GM19455 (cell line): ENCODE measurements at regions not wholly inside any gene's neighbourhood (a gene's known extent, or its start where the extent isn't known, plus 50 kb on each side); places are given as distances from the start of the nearest gene placed in this dataset.
A peak's percentile ranks its signal among the peaks of the same experiment; 100 is the strongest.

Source experiments
- ATAC-seq: cut with Tn5 transposase; IDR thresholded peaks from one replicate; pipeline ENCODE4 v1.9.1; 2021; ENCODE audit not compliant: unreplicated experiment

GRCh38 chr11:130728185-130729180 lies 187.8 kb downstream of the SNX19 start:
- no peak for ATAC-seq

GRCh38 chr11:130729193-130729592 lies 187.1 kb downstream of the SNX19 start:
- no peak for ATAC-seq

GRCh38 chr11:130729678-130730300 lies 186.5 kb downstream of the SNX19 start:
- no peak for ATAC-seq

- ATAC-seq = no peak
These were observed 184.9 kb downstream of the SNX19 start for GRCh38 chr11:130731401-130731800.

- no peak for ATAC-seq
These were observed 183.8 kb downstream of the SNX19 start for GRCh38 chr11:130732476-130732875.

GRCh38 chr11:130737041-130737830 lies 179.0 kb downstream of the SNX19 start:
- no peak for ATAC-seq

GRCh38 chr11:130737866-130738431 lies 178.3 kb downstream of the SNX19 start:
- ATAC-seq = no peak

GRCh38 chr11:130738611-130739010 lies 177.7 kb downstream of the SNX19 start:
- no peak for ATAC-seq

GRCh38 chr11:130740819-130741218 lies 175.5 kb downstream of the SNX19 start:
- ATAC-seq = no peak

GRCh38 chr11:130744794-130745193 lies 171.5 kb downstream of the SNX19 start:
- no peak for ATAC-seq

- no peak for ATAC-seq
These were observed 167.1 kb downstream of the SNX19 start for GRCh38 chr11:130749216-130749615.

GRCh38 chr11:130760515-130761125 lies 155.7 kb downstream of the SNX19 start:
- no peak for ATAC-seq

GRCh38 chr11:130761560-130762220 lies 154.6 kb downstream of the SNX19 start:
- ATAC-seq = no peak

GRCh38 chr11:130762638-130763037 lies 153.6 kb downstream of the SNX19 start:
- no peak for ATAC-seq

GRCh38 chr11:130763087-130763980 lies 152.9 kb downstream of the SNX19 start:
- ATAC-seq = no peak

GRCh38 chr11:130765406-130765805 lies 150.9 kb downstream of the SNX19 start:
- ATAC-seq = no peak

- peak; percentile 61 for ATAC-seq
These were observed 150.2 kb downstream of the SNX19 start for GRCh38 chr11:130765951-130766649.
